NCI-H2196 treated with DMSO at 0.1 percent for 48 hours (cell line): ENCODE measurements at regions not wholly inside any gene's neighbourhood (a gene's known extent, or its start where the extent isn't known, plus 50 kb on each side); places are given as distances from the start of the nearest gene placed in this dataset.
A peak's percentile ranks its signal among the peaks of the same experiment; 100 is the strongest.

Experiments used
- DNase-seq: peaks from one replicate; lab custom pipeline; 2025; ENCODE audit not compliant: unreplicated experiment; lab: John Stamatoyannopoulos, UW

GRCh38 chr5:89498699-89499098 lies 615.7 kb upstream of the MEF2C start:
- no peak for DNase-seq

GRCh38 chr5:89493414-89493813 lies 610.4 kb upstream of the MEF2C start:
- no peak for DNase-seq

- no peak for DNase-seq
Measured at GRCh38 chr5:89484962-89485361, 602.0 kb upstream of the MEF2C start.

- DNase-seq, result no peak
Measured at GRCh38 chr5:89480406-89481007, 597.5 kb upstream of the MEF2C start.

- no peak for DNase-seq
Measured at GRCh38 chr5:89478851-89479250, 595.9 kb upstream of the MEF2C start.

GRCh38 chr5:89473196-89473595 lies 590.2 kb upstream of the MEF2C start:
- no peak for DNase-seq

GRCh38 chr5:89471541-89471940 lies 588.6 kb upstream of the MEF2C start:
- DNase-seq, result no peak

- no peak for DNase-seq
Measured at GRCh38 chr5:89471115-89471514, 588.1 kb upstream of the MEF2C start.

- DNase-seq, result no peak
Measured at GRCh38 chr5:89470658-89471057, 587.7 kb upstream of the MEF2C start.

- DNase-seq, result no peak
Measured at GRCh38 chr5:89458332-89458656, 575.3 kb upstream of the MEF2C start.

GRCh38 chr5:89457411-89458331 lies 574.7 kb upstream of the MEF2C start:
- peak; percentile 21 for DNase-seq

- DNase-seq, result no peak
Measured at GRCh38 chr5:89452081-89452480, 569.1 kb upstream of the MEF2C start.

GRCh38 chr5:89451263-89451662 lies 568.3 kb upstream of the MEF2C start:
- no peak for DNase-seq

- no peak for DNase-seq
Measured at GRCh38 chr5:89450149-89450538, 567.2 kb upstream of the MEF2C start.

GRCh38 chr5:89449392-89450148 lies 566.6 kb upstream of the MEF2C start:
- no peak for DNase-seq

GRCh38 chr5:89447027-89447426 lies 564.0 kb upstream of the MEF2C start:
- no peak for DNase-seq

- no peak for DNase-seq
Measured at GRCh38 chr5:89445106-89445745, 562.2 kb upstream of the MEF2C start.

- DNase-seq, result no peak
Measured at GRCh38 chr5:89444088-89444487, 561.1 kb upstream of the MEF2C start.

GRCh38 chr5:89443508-89443907 lies 560.5 kb upstream of the MEF2C start:
- no peak for DNase-seq

- DNase-seq, result no peak
Measured at GRCh38 chr5:89441965-89442364, 559.0 kb upstream of the MEF2C start.

- DNase-seq, result no peak
Measured at GRCh38 chr5:89440670-89441069, 557.7 kb upstream of the MEF2C start.
